CD4-positive, alpha-beta T cell treated with Interleukin-17A for 4 hours (primary cell): ENCODE measurements at regions not wholly inside any gene's neighbourhood (a gene's known extent, or its start where the extent isn't known, plus 50 kb on each side); places are given as distances from the start of the nearest gene placed in this dataset.
"Not testable (repeated sequence)": the region's sequence is repeated elsewhere in the genome, so short reads cannot be mapped to it uniquely, and the experiment has no call there.

Source experiments
- DNase-seq: peaks from one replicate; pipeline ENCODE4 v3.0.0-alpha.2; 2020; ENCODE audit warnings: mixed read lengths

DNA sequence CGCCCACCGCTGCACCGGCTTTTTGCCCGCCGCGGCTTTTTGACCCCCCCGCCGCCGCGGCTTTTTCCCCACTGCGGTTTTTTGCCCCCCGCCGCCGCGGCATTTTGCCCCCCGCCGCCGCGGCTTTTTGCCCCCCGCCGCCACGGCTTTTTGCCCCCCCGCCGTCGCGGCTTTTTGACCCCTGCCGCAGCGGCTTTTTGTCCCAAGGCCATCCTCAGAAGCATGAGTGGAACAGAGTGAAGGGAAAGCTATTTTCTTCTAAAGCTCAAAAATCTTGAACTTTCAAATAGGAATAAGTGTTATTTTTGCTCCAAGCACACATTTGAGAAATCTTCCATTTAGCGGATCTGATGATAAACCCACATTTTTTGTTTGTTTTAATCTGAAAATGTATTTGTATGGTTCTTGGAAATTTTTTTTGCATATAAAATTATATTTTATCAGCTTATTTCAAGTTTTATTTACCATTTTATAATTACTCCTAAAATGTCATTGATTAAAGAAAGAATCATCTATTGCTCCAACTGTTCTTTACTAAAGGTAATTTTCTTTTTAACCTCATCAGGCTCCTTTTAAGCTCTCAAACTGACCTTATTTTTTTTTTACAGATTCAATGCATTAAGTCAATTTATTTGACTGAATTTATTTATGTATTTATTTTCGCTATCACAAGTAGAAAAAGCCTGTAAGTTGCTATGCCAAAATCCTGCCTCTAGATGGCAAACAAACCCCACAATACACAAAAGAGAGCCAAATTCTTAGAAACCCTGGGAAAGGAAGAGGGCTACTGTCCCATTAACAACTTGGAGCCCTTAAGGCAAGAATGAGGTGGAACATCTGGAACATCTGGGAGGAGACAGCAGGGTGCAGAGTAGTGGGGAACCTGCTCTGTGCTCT lies 460.3 kb downstream of the ZNF33B start:
- not testable (repeated sequence) for DNase-seq

DNA sequence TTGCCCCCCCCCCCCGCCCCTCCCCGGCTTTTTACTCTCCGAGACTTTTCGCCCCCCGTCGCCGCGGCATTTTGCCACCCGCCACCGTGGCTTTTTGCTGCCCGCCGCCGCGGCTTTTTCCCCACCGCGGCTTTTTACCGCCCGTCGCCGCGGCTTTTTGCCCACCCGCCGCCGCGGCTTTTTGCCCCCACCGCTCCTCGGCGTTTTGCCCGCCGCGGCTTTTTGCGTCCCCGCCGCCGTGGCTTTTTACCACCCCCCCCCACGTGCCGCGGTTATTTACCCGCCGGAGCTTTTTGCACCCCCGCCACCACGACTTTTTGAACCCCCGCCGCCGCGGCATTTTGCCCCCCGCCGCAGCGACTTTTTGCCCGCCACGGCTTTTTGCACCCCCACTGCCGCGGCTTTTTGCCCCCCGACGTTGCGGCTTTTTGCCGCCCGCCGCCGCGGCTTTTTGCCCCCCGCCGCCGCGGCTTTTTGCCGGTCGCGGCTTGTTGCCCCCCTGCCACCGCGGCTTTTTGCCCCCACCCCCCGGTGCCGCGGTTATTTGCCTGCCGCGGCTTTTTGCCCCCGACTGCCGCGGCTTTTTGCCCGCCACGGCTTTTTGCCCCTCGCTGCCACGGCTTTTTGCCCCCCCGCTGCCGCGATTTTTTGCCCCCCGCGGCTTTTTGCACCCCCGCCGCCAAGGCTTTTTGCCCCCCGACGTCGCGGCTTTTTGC lies 461.1 kb downstream of the ZNF33B start:
- DNase-seq = peak; percentile 7

DNA sequence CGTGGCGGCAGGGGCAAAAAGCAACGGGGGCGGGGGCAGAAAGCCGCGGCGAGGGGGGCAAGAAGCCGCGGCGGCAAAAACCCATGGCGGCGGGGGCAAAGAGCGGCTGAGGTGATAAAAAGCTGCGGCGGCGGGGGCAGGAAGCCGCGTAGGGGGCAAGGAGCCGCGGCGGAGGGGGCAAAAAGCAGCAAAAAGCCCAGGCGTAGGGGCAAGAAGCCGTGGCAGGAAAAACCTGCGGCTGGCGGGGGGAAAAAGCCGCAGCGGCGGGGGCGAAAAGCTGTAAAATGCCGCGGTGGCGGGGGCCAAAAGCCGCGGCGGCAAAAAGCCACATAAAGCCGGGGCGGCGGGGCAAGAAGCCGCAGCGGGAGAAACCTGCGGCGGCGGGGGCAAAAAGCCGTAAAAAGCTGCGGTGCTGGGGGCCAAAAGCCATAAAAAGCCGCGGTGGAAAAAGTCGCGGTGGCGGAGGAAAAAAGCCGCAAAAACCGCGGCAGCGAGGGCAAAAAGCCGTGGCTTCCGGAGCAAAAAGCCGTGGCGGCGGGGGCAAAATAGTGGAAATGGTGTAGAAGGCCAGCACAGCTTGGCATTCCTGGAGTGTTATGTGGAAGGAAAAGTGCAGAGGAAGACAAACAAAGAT lies 487.8 kb downstream of the ZNF33B start:
- no peak for DNase-seq

DNA sequence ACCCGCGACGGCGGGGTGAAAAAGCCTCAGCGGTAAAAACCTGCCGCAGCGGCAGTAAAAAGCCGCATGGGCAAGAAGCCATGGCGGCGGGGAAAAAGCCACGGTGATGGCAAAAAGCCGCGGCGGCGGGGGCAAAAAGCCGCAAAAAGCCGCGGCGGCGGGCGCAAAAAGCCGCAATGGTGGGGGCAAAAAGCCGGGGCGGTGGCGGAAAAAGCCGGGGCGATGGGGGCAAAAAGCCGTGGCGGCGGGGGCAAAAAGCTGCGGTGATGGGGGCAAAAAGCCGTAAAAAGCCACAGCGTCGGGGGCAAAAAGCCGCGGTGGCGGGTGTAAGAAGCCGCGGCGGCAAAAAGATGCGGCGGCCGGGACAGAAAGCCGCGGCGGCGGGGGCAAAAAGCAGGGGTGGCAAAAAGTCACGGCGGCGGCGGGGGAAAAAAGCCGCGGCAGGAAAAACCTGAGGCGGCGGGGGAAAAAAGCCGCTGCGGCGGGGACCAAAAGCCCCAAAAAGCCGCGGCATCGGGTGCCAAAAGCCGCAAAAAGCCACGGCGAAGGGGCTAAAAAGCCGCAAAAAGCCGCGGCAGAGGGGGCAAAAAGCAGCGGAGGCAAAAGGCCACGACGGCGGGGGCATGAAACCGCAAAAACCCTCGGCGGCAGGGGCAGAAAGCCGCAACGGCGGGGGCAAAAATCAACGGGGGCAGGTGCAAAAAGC lies 488.5 kb downstream of the ZNF33B start:
- peak; percentile 4 for DNase-seq

DNA sequence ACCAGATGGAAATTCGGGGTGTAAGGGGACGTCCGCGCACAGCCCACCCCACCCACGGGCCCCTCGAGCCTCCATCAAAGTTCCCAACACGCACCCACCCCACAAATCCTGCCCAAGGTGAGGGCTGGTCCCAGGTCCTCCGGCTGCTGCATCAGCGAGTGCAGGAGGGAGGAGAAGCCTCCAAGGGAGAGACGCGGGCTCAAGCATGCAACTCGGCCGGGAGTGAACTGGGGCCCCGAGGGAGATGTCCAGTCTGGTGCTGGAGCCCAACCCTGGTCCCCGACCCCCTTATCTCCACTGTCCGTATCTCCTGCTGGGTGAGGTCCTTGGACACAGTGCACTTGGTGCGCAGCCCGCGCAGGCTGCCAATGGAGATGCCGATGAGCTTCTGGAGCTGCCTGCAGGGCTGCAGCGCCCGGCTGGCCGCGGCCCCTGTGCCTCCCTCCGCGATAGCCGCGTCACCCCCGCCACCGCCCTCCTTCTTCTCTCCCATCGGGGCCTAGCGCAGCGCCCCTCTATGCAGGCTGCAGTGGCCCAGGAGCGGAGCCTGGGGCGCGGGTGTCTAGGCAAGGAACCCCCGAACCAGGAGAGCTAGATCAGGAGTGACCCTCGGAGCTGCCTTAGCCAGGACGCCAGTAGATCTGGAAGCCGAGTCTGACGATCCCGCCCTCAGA lies 489.2 kb downstream of the ZNF33B start:
- DNase-seq = peak; percentile 2

DNA sequence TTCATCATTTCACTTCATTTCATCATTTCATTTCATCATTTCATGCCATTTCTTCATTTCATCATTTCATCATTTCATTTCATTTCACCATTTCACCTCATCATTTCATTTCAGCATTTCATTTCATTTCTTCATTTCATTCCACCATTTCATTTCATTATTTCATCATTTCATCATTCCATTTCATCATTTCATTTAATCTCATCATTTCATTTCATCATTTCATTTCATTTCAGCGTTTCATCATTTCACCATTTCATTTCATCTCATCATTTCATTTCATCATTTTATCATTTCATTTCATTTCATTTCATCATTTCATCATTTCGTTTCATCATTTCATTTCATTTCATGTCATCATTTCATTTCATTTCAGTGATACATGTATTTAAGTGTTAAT lies 492.2 kb downstream of the ZNF33B start:
- DNase-seq = not testable (repeated sequence)

DNA sequence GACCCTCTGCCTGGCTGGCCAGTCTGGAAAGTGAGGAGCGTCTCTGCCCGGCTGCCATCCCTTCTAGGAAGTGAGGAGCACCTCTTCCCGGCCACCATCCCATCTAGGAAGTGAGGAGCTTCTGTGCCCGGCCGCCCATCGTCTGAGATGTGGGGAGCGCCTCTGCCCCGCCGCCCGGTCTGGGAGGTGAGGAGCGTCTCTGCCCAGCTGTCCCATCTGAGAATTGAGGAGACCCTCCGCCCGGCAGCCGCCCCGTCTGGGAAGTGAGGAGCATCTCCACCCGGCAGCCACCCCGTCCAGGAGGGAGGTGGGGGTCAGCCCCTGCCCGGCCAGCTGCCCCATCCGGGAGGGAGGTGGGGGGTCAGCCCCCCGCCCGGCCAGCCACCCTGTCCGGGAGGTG lies 500.3 kb downstream of the ZNF33B start:
- not testable (repeated sequence) for DNase-seq

DNA sequence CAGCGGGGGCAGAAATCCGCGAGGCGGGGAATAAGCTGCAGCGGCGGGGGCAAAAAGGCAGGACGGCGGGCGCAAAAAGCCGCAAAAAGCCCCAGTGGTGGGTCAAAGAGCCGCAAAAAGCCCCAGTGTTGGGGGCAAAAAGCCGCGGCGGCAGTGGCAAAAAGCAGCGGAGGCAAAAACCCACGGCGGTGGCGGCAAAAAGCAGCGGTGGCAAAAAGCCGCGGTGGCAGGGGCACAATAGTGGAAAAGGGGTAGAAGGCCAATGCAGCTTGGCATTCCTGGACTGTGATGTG lies 525.3 kb downstream of the ZNF33B start:
- DNase-seq = no peak

DNA sequence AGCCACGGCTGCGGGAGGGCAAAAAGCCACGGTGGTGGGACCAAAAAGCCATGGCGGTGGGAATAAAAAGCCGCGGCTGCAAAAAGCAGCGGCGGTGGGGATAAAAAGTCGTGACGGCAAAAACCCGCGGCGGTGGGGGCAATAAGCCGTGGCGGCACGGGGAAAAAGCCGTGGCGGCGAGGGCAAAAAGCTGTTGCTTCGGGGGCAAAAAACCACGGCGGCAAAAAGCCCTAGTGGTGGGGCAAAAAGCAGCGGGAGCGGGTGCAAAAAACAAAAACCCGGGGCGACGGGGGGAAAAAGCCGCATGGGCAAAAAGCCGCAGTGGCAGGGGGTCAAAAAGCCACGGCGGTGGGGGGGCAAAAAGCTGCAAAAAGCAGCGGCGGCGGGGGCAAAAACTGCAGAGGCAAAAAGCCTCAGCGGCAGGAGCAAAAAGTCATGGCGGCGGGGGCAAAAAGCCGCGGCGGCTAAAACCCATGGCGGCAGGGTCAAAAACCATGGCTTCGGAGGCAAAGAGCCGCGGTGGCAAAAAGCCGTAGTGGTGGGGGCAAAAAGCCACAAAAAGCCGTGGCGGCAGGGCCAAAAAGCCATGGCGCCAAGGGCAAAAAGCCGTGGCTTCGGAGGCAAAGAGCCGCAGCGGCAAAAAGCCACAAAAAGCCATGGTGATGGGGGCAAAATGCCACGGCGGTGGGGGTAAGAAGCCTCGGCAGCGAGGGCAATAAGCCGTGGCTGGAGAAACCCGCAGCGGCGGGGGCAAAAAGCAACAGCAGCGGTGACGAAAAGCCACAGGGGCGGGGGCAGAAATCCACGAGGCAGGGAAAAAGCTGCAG lies 525.8 kb downstream of the ZNF33B start:
- peak; percentile 2 for DNase-seq

DNA sequence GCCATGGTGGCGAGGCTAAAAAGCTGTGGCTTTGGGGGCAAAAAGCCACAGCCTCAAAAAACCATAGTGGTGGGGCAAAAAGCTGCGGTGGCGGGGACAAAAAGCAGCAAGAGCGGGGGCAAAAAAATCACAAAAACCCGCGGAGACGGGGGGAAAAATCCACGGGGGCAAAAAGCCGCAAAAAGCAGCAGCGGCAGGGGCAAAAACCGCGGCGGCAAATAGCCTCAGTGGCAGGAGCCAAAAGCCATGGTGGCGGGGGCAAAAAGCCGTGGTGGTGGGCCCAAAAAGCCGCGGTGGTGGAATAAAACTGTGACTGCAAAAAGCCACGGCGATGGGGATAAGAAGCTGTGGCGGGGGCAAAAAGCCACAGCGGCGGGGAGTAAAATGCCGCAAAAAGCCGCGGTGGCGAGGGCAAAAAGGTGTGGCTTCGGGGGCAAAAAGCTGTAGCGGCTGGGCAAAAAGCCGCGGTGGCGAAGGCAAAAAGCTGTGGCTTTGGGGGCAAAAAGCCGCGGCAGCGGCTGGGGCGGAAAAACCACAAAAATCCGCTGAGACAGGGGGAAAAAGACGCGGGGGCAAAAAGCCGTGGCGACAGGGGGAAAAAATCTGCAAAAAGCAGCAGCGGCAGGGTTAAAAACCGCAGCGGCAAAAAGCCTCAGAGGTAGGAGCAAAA lies 526.6 kb downstream of the ZNF33B start:
- peak; percentile 2 for DNase-seq

DNA sequence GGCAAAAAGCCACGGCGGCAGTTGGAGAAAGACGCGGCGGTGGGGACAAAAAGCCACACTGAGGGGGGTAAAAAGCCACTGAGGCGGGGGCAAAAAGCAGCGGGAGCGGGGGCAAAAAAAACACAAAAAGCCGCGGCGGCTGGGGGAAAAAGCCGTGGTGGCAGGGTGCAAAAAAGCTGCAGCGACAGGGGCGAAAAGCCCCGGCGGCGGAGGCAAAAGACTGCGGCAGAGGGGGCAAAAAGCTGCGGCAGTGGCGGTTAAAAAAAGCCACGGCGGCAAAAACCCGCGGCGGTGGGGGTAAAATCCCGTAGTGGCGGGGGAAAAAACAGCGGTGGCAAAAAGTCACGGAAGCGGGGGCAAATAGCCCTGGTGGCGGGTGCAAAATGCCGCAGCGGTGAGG lies 527.3 kb downstream of the ZNF33B start:
- peak; percentile 2 for DNase-seq
